ENCODE measurements at regions not wholly inside any gene's neighbourhood (a gene's known extent, or its start where the extent isn't known, plus 50 kb on each side); places are given as distances from the start of the nearest gene placed in this dataset.

GRCh38 chr11:129266536-129266935 is 74.4 kb upstream of the ARHGAP32 start:
- Histone ChIP-seq H3K27ac (ENCODE audit: insufficient read length, low read depth, low read length) (no peak overlapping the region), H4K91ac (ENCODE audit: insufficient read length, low read depth, low read length) (no peak overlapping the region), H3K4ac (ENCODE audit: low read depth, low read length) (no peak overlapping the region), H3K56ac (ENCODE audit: insufficient read length, low read depth, low read length) (no peak overlapping the region), H3K4me2 (ENCODE audit: insufficient read depth, insufficient read length, low read length) (no peak overlapping the region), H4K20me1 (ENCODE audit: control insufficient read depth, insufficient read depth, insufficient read length) (no peaks in the 10 kb centered on the region), H3K18ac (ENCODE audit: insufficient read length, low read depth, low read length) (no peak overlapping the region), H3K27me3 (ENCODE audit: insufficient read depth, low read length) (no peaks in the 10 kb centered on the region), H3K9ac (ENCODE audit: extremely low read depth, insufficient read length, low read length) (no peak overlapping the region), H4K8ac (replicated peaks; ENCODE audit: insufficient read length, low read depth, low read length) (no peak overlapping the region), H4K5ac (ENCODE audit: insufficient read length, low read depth, low read length) (no peak overlapping the region), H3T11ph (ENCODE audit: low read length) (no peak overlapping the region), H3K23ac (ENCODE audit: insufficient read length, low read depth, low read length) (no peak overlapping the region), H2BK5ac (ENCODE audit: insufficient read length, low read length) (no peak overlapping the region), H3K14ac (ENCODE audit: insufficient read depth, low read length) (no peak overlapping the region), H2BK20ac (ENCODE audit: low read depth, low read length, poor library complexity, severe bottlenecking) (no peak overlapping the region), H2AFZ (ENCODE audit: low read length) (no peak overlapping the region), H3K4me1 (ENCODE audit: insufficient read depth, low read length) (peaks cover 3% of the 10 kb centered on the region; the same call in 1 of the 2 replicates), H3K79me1 (ENCODE audit: insufficient read depth, low read depth, low read length, poor library complexity, severe bottlenecking) (peaks cover 10% of the 10 kb centered on the region), H3K79me2 (ENCODE audit: insufficient read depth, low read length) (peaks cover 7% of the 10 kb centered on the region; the same call in 1 of the 2 replicates), H3K9me3 (ENCODE audit: control insufficient read depth, low read depth, low read length) (no peaks in the 10 kb centered on the region), H3K23me2 (ENCODE audit: insufficient read length, low read depth, low read length, poor library complexity, severe bottlenecking) (no peaks in the 10 kb centered on the region), H2BK120ac (ENCODE audit: low read depth, low read length, poor library complexity, severe bottlenecking) (no peak overlapping the region), H2BK12ac (ENCODE audit: insufficient read length, low read depth, low read length) (no peak overlapping the region), H2AK5ac (ENCODE audit: insufficient read length, low read length) (no peak overlapping the region), H2BK15ac (ENCODE audit: low read depth, low read length) (no peak overlapping the region)
- TF ChIP-seq CTCF (conservative IDR thresholded peaks at IDR 0.05), result no peak
- DNase-seq, result no peak
- Mint-ChIP-seq H3K27me3 (ENCODE audit: low read depth) (no peaks in the 10 kb centered on the region), H3K4me1 (peaks cover 26 to 35% of the 10 kb centered on the region in 2 experiments), H3K4me3 (no peak overlapping the region), H3K9me3 (no peaks in the 10 kb centered on the region), H3K36me3 (ENCODE audit: insufficient read depth in 1 of 3, low read depth in 3 of 3) (peaks cover 0 to 16% (median 11%) of the 10 kb centered on the region in 3 experiments; a peak in 4 of 7 replicates), H3K27ac (peak overlapping the region in 1 of 3 experiments; percentile 48; a peak in 1 of 7 replicates)
- no CpG with 5 or more reads among the region's 2 CpGs for WGBS (ENCODE audit: extremely low coverage, insufficient read length, low lambda C conversion rate)

All from H9 (cell line).